Neural cell (in vitro differentiated cells): ENCODE measurements at regions not wholly inside any gene's neighbourhood (a gene's known extent, or its start where the extent isn't known, plus 50 kb on each side); places are given as distances from the start of the nearest gene placed in this dataset.

Experiments used
- H2AFZ ChIP-seq: fragments of 200-600, 300-800 bp; sonication (generic), shearing (Covaris generic); 2 replicates; pipeline ENCODE4 v1.6.0; 2014; ENCODE audit warnings: low read depth, mild to moderate bottlenecking, antibody characterized with exemption, low read length, moderate library complexity
- H3F3A ChIP-seq: fragments of 200-600 bp; shearing (Covaris generic); 2 replicates; pipeline ENCODE4 v1.6.1; 2016; ENCODE audit warnings: mild to moderate bottlenecking, moderate library complexity, mixed read lengths, antibody characterized with exemption, low read length; ENCODE audit not compliant: insufficient read depth, poor library complexity, severe bottlenecking
- H3K27ac ChIP-seq: fragments of 200-600, 300-800 bp; sonication (generic), shearing (Covaris generic); 2 replicates; pipeline ENCODE4 v1.5.1; 2014; ENCODE audit warnings: mild to moderate bottlenecking, low read length, moderate library complexity
- H3K27me3 ChIP-seq: fragments of 300-800, 200-600 bp; sonication (generic), shearing (Covaris generic); 2 replicates; pipeline ENCODE4 v1.6.0; 2014; ENCODE audit warnings: mild to moderate bottlenecking, low read depth, low read length, moderate library complexity; ENCODE audit not compliant: insufficient read depth
- H3K36me3 ChIP-seq: fragments of 300-800, 200-600 bp; sonication (generic), shearing (Covaris generic); 2 replicates; pipeline ENCODE4 v1.5.1; 2014; ENCODE audit warnings: mild to moderate bottlenecking, antibody characterized with exemption, low read length, moderate library complexity; ENCODE audit not compliant: insufficient read depth
- H3K4me2 ChIP-seq: fragments of 300-800, 200-600 bp; sonication (generic), shearing (Covaris generic); 2 replicates; pipeline ENCODE4 v1.6.0; 2014; ENCODE audit warnings: mild to moderate bottlenecking, low read length
- H3K4me3 ChIP-seq: fragments of 300-800, 200-600 bp; sonication (generic), shearing (Covaris generic); 2 replicates; pipeline ENCODE4 v1.5.1; 2014; ENCODE audit warnings: mild to moderate bottlenecking, low read length, moderate library complexity
- H3K79me2 ChIP-seq: fragments of 200-600 bp; shearing (Covaris generic); replicated peaks from 2 replicates; pipeline ENCODE4 v1.6.0; 2014; ENCODE audit warnings: mild to moderate bottlenecking, low read length, moderate library complexity; ENCODE audit not compliant: insufficient read depth
- H3K9ac ChIP-seq: fragments of 300-800, 200-600 bp; sonication (generic), shearing (Covaris generic); 2 replicates; pipeline ENCODE4 v1.6.1; 2016; ENCODE audit warnings: mild to moderate bottlenecking, low read length, mixed read lengths
- H3K9me2 ChIP-seq: fragments of 200-600 bp; shearing (Covaris generic); 2 replicates; pipeline ENCODE4 v1.6.1; 2016; ENCODE audit warnings: mild to moderate bottlenecking, low read length, mixed read lengths; ENCODE audit not compliant: insufficient read depth
- H3K9me3 ChIP-seq: fragments of 200-600, 300-800 bp; sonication (generic), shearing (Covaris generic); 2 replicates; pipeline ENCODE4 v1.6.1; 2016; ENCODE audit warnings: mild to moderate bottlenecking, mixed run types, low read length, moderate library complexity, mixed read lengths
- H4K20me1 ChIP-seq: fragments of 200-600 bp; shearing (Covaris generic); 2 replicates; pipeline ENCODE4 v1.6.1; 2016; ENCODE audit warnings: mild to moderate bottlenecking, mixed run types; ENCODE audit not compliant: insufficient read depth
- EP300 ChIP-seq: fragments of 450-650 bp; conservative IDR thresholded peaks from 2 replicates; pipeline ENCODE4 v1.6.1; 2014; ENCODE audit warnings: antibody characterized with exemption, mild to moderate bottlenecking, moderate library complexity; ENCODE audit not compliant: poor library complexity, severe bottlenecking
- EZH2 ChIP-seq: fragments of 200-600, 300-800 bp; shearing (Covaris generic), sonication (generic); IDR thresholded peaks from 2 replicates; pipeline ENCODE4 v1.6.1; 2014; ENCODE audit warnings: antibody characterized with exemption, low read length, borderline replicate concordance, mild to moderate bottlenecking; ENCODE audit not compliant: insufficient read depth, poor library complexity, severe bottlenecking
- MXI1 ChIP-seq: fragments of 450-650 bp; conservative IDR thresholded peaks from 2 replicates; pipeline ENCODE4 v1.6.1; 2014; ENCODE audit warnings: antibody characterized with exemption, mild to moderate bottlenecking; ENCODE audit not compliant: poor library complexity, severe bottlenecking
- POLR2AphosphoS5 ChIP-seq: IDR thresholded peaks from 2 replicates; pipeline ENCODE4 v1.6.1; 2012
- RAD21 ChIP-seq: fragments of 450-650 bp; conservative IDR thresholded peaks from 2 replicates; pipeline ENCODE4 v1.6.1; 2014; ENCODE audit warnings: antibody characterized with exemption, mild to moderate bottlenecking, moderate library complexity
- TAF1 ChIP-seq: IDR thresholded peaks from 2 replicates; pipeline ENCODE4 v1.6.1; 2012; ENCODE audit warnings: low read depth
- TF ChIP-seq, protein P1 (sequence below): fragments of 450-650 bp; IDR thresholded peaks from 2 replicates; pipeline ENCODE4 v1.5.1; 2014; ENCODE audit warnings: antibody characterized with exemption, mild to moderate bottlenecking, moderate library complexity; ENCODE audit not compliant: poor library complexity, severe bottlenecking
- TF ChIP-seq, protein P2 (sequence below): IDR thresholded peaks from 2 replicates; pipeline ENCODE4 v1.6.1; 2012; ENCODE audit warnings: borderline replicate concordance

DNA sequence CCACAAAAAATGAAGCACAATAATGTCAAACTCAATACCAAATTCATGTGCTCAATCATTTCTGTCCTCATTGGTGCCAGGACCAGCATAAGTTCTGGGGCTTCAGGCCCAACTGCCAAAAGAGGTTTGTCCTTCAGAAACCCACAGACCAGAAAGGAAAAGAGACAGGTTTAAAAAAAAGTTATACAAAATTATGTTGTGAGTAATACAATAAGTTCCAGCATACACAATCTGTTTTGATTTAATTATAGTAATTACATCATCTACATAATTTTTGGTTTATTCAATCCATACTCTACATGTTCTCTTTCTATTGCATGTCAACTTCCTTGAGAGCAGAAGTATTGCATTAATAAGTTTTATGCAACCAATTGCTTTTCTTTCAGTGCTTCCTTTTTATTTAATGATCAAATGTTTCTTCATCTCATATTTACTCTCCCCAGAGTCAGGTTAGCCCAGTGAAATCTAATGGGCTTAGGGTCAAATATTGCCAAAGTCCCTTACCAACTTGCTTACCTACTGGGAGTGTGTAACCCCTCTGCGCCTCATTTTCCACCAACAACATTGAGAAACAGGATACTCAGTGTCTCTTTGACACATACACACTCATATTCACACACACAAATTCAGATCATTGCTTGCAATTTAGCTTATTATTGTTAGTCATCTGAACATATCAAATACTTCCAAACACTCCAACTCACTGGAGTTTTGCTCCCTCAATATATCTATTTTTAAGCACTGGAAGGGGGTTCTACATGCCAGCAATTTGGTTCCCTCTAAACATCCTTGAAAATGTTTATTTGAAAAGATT is 424.4 kb upstream of the MARCKS start:
- TF ChIP-seq EP300, result no peak
- no peak for TF ChIP-seq EZH2
- TF ChIP-seq MXI1, result no peak
- H3K27ac ChIP-seq, result no peak overlapping the region
- H3K9me2 ChIP-seq, result no peaks in the 10 kb centered on the region
- H3K27me3 ChIP-seq, result no peaks in the 10 kb centered on the region
- no peaks in the 10 kb centered on the region for H3F3A ChIP-seq
- H3K79me2 ChIP-seq, result no peaks in the 10 kb centered on the region
- no peaks in the 10 kb centered on the region for H3K36me3 ChIP-seq
- H4K20me1 ChIP-seq, result no peaks in the 10 kb centered on the region
- H2AFZ ChIP-seq, result no peak overlapping the region
- no peak overlapping the region for H3K9ac ChIP-seq
- H3K4me3 ChIP-seq, result no peak overlapping the region
- no peaks in the 10 kb centered on the region for H3K9me3 ChIP-seq
- H3K4me2 ChIP-seq, result no peak overlapping the region

DNA sequence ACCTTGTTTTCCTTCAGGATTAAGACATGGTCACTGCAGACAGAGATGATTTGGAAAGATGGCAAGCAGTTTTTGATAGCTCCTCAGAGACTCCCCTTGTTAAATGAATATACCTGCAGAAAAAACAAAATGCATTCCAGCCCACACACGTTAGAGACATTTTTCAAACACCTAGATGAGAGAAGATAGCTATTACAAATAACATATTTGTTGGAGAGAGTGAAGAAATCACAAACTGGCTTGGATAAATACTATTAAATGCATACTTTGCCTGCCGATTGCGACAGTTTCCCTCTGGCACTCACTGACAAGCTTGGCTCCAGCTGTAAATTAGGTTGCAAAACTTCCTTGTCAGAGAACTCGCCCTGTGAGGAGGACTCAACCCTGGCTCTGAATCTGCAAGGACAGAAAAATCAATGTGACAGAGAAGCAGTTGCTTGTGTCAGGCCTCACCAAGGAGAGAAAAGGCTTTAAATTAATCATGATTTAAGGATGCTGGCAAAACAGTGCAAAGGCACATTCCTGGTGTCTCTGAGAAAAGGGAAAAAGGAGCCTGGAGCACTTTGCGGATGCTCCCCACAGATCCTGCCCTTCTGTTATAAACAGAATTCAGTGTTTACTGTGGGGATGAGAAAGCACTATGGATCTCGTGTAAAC is 423.7 kb upstream of the MARCKS start:
- TF ChIP-seq EZH2, result no peak
- no peak for TF ChIP-seq POLR2AphosphoS5
- TF ChIP-seq RAD21, result no peak
- TF ChIP-seq, protein P1, sequence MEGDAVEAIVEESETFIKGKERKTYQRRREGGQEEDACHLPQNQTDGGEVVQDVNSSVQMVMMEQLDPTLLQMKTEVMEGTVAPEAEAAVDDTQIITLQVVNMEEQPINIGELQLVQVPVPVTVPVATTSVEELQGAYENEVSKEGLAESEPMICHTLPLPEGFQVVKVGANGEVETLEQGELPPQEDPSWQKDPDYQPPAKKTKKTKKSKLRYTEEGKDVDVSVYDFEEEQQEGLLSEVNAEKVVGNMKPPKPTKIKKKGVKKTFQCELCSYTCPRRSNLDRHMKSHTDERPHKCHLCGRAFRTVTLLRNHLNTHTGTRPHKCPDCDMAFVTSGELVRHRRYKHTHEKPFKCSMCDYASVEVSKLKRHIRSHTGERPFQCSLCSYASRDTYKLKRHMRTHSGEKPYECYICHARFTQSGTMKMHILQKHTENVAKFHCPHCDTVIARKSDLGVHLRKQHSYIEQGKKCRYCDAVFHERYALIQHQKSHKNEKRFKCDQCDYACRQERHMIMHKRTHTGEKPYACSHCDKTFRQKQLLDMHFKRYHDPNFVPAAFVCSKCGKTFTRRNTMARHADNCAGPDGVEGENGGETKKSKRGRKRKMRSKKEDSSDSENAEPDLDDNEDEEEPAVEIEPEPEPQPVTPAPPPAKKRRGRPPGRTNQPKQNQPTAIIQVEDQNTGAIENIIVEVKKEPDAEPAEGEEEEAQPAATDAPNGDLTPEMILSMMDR, result no peak
- TF ChIP-seq MXI1, result no peak
- H3K9ac ChIP-seq, result no peak overlapping the region
- H3K36me3 ChIP-seq, result no peaks in the 10 kb centered on the region
- H3K27me3 ChIP-seq, result no peaks in the 10 kb centered on the region
- no peaks in the 10 kb centered on the region for H3F3A ChIP-seq
- H3K27ac ChIP-seq, result no peak overlapping the region
- H3K4me3 ChIP-seq, result no peak overlapping the region
- no peaks in the 10 kb centered on the region for H4K20me1 ChIP-seq
- H3K79me2 ChIP-seq, result no peaks in the 10 kb centered on the region
- no peaks in the 10 kb centered on the region for H3K9me3 ChIP-seq
- H3K9me2 ChIP-seq, result no peaks in the 10 kb centered on the region
- H2AFZ ChIP-seq, result no peak overlapping the region
- no peak overlapping the region for H3K4me2 ChIP-seq

DNA sequence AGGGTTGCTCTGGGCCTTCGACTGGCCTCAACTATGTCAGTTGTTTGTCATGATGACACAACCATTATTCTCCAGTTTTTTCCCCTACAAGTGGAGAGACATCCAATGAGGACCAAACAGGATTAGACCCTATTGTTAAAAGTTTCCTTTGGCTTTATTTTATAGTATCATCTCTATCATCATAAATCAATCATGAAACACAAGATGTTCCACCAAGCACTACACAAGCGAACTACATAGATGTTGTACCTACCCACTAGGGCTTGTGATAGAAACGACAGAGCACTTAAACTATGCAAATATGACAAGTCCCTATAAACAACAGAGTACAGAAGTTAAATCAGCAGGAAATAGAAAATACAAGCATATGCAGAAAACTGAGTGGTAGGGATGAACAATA is 422.5 kb upstream of the MARCKS start:
- H3K9me2 ChIP-seq, result no peaks in the 10 kb centered on the region
- no peaks in the 10 kb centered on the region for H3K36me3 ChIP-seq
- TF ChIP-seq EP300 (no peak), TAF1 (no peak), MXI1 (no peak), RAD21 (no peak)
- TF ChIP-seq, protein P2, sequence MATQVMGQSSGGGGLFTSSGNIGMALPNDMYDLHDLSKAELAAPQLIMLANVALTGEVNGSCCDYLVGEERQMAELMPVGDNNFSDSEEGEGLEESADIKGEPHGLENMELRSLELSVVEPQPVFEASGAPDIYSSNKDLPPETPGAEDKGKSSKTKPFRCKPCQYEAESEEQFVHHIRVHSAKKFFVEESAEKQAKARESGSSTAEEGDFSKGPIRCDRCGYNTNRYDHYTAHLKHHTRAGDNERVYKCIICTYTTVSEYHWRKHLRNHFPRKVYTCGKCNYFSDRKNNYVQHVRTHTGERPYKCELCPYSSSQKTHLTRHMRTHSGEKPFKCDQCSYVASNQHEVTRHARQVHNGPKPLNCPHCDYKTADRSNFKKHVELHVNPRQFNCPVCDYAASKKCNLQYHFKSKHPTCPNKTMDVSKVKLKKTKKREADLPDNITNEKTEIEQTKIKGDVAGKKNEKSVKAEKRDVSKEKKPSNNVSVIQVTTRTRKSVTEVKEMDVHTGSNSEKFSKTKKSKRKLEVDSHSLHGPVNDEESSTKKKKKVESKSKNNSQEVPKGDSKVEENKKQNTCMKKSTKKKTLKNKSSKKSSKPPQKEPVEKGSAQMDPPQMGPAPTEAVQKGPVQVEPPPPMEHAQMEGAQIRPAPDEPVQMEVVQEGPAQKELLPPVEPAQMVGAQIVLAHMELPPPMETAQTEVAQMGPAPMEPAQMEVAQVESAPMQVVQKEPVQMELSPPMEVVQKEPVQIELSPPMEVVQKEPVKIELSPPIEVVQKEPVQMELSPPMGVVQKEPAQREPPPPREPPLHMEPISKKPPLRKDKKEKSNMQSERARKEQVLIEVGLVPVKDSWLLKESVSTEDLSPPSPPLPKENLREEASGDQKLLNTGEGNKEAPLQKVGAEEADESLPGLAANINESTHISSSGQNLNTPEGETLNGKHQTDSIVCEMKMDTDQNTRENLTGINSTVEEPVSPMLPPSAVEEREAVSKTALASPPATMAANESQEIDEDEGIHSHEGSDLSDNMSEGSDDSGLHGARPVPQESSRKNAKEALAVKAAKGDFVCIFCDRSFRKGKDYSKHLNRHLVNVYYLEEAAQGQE, result no peak
- no peak overlapping the region for H3K9ac ChIP-seq
- H3K79me2 ChIP-seq, result no peaks in the 10 kb centered on the region
- H3K27ac ChIP-seq, result no peak overlapping the region
- H3F3A ChIP-seq, result no peaks in the 10 kb centered on the region
- H3K4me2 ChIP-seq, result no peak overlapping the region
- no peak overlapping the region for H3K4me3 ChIP-seq
- H4K20me1 ChIP-seq, result no peaks in the 10 kb centered on the region
- H3K9me3 ChIP-seq, result no peaks in the 10 kb centered on the region
- no peaks in the 10 kb centered on the region for H3K27me3 ChIP-seq
- no peak overlapping the region for H2AFZ ChIP-seq
